ENCODE measurements at regions not wholly inside any gene's neighbourhood (a gene's known extent, or its start where the extent isn't known, plus 50 kb on each side); places are given as distances from the start of the nearest gene placed in this dataset.
A peak's percentile ranks its signal among the peaks of the same experiment; 100 is the strongest.

- H3K27ac ChIP-seq (ENCODE audit: low read depth, low read length, poor library complexity, severe bottlenecking) = no peak overlapping the region
- no peaks in the 10 kb centered on the region for H3K79me2 ChIP-seq (ENCODE audit: insufficient read depth, low read length)
- peaks cover 9% of the 10 kb centered on the region for H3K4me1 ChIP-seq (ENCODE audit: insufficient read depth, low read length, severe bottlenecking)
- H3K9ac ChIP-seq (ENCODE audit: low read length) = no peak overlapping the region
- H3K9me3 ChIP-seq (ENCODE audit: low read length) = peaks cover 7% of the 10 kb centered on the region; the same call in 1 of the 2 replicates
- H3K36me3 ChIP-seq (ENCODE audit: insufficient read depth, low read length) = no peaks in the 10 kb centered on the region
- H2AFZ ChIP-seq (ENCODE audit: low read length) = no peak overlapping the region
- no peak overlapping the region for H3K4me2 ChIP-seq (ENCODE audit: low read length)
- no peaks in the 10 kb centered on the region for H4K20me1 ChIP-seq (ENCODE audit: insufficient read depth, low read length)
- no peaks in the 10 kb centered on the region for H3K9me2 ChIP-seq (ENCODE audit: low read depth, low read length)
- H3F3A ChIP-seq (ENCODE audit: insufficient read depth, low read length) = no peaks in the 10 kb centered on the region
- TF ChIP-seq CTCF (IDR thresholded peaks at IDR 0.05; ENCODE audit: low read length) = no peak
- TF ChIP-seq EZH2 (IDR thresholded peaks at IDR 0.05; ENCODE audit: borderline replicate concordance, low read length) = no peak
- no peaks in the 10 kb centered on the region for H3K27me3 ChIP-seq (ENCODE audit: insufficient read depth, low read length)
- H3K4me3 ChIP-seq (ENCODE audit: low read depth, low read length, poor library complexity, severe bottlenecking) = no peak overlapping the region
Observed at GRCh38 chr3:28973609-28974008, 307.3 kb upstream of the RBMS3 start.

- no peak overlapping the region for H3K27ac ChIP-seq (ENCODE audit: low read depth, low read length, poor library complexity, severe bottlenecking)
- no peaks in the 10 kb centered on the region for H3K9me3 ChIP-seq (ENCODE audit: low read length)
- H3K9me2 ChIP-seq (ENCODE audit: low read depth, low read length) = no peaks in the 10 kb centered on the region
- no peaks in the 10 kb centered on the region for H4K20me1 ChIP-seq (ENCODE audit: insufficient read depth, low read length)
- H2AFZ ChIP-seq (ENCODE audit: low read length) = no peak overlapping the region
- no peaks in the 10 kb centered on the region for H3K36me3 ChIP-seq (ENCODE audit: insufficient read depth, low read length)
- H3K4me3 ChIP-seq (ENCODE audit: low read depth, low read length, poor library complexity, severe bottlenecking) = no peak overlapping the region
- no peaks in the 10 kb centered on the region for H3K79me2 ChIP-seq (ENCODE audit: insufficient read depth, low read length)
- H3K27me3 ChIP-seq (ENCODE audit: insufficient read depth, low read length) = no peaks in the 10 kb centered on the region
- H3K4me2 ChIP-seq (ENCODE audit: low read length) = no peak overlapping the region
- H3F3A ChIP-seq (ENCODE audit: insufficient read depth, low read length) = no peaks in the 10 kb centered on the region
- H3K4me1 ChIP-seq (ENCODE audit: insufficient read depth, low read length, severe bottlenecking) = peaks cover 9% of the 10 kb centered on the region
- TF ChIP-seq EZH2 (IDR thresholded peaks at IDR 0.05; ENCODE audit: borderline replicate concordance, low read length) (no peak), CTCF (IDR thresholded peaks at IDR 0.05; ENCODE audit: low read length) (no peak)
- no peak overlapping the region for H3K9ac ChIP-seq (ENCODE audit: low read length)
Observed at GRCh38 chr3:28978092-28978491, 302.8 kb upstream of the RBMS3 start.

- no peaks in the 10 kb centered on the region for H3K79me2 ChIP-seq (ENCODE audit: insufficient read depth, low read length)
- no peaks in the 10 kb centered on the region for H4K20me1 ChIP-seq (ENCODE audit: insufficient read depth, low read length)
- TF ChIP-seq CTCF (IDR thresholded peaks at IDR 0.05; ENCODE audit: low read length) = no peak
- no peak for TF ChIP-seq EZH2 (IDR thresholded peaks at IDR 0.05; ENCODE audit: borderline replicate concordance, low read length)
- H3F3A ChIP-seq (ENCODE audit: insufficient read depth, low read length) = no peaks in the 10 kb centered on the region
- no peak overlapping the region for H3K27ac ChIP-seq (ENCODE audit: low read depth, low read length, poor library complexity, severe bottlenecking)
- H3K4me1 ChIP-seq (ENCODE audit: insufficient read depth, low read length, severe bottlenecking) = peaks cover 9% of the 10 kb centered on the region
- no peaks in the 10 kb centered on the region for H3K36me3 ChIP-seq (ENCODE audit: insufficient read depth, low read length)
- H3K9me3 ChIP-seq (ENCODE audit: low read length) = no peaks in the 10 kb centered on the region
- H3K9ac ChIP-seq (ENCODE audit: low read length) = no peak overlapping the region
- no peak overlapping the region for H3K4me2 ChIP-seq (ENCODE audit: low read length)
- H3K9me2 ChIP-seq (ENCODE audit: low read depth, low read length) = no peaks in the 10 kb centered on the region
- peak overlapping the region; percentile 78 for H2AFZ ChIP-seq (ENCODE audit: low read length)
- no peaks in the 10 kb centered on the region for H3K27me3 ChIP-seq (ENCODE audit: insufficient read depth, low read length)
- no peak overlapping the region for H3K4me3 ChIP-seq (ENCODE audit: low read depth, low read length, poor library complexity, severe bottlenecking)
Observed at GRCh38 chr3:28980131-28980530, 300.7 kb upstream of the RBMS3 start.
